Left ventricle myocardium inferior (tissue), 1 donor: ENCODE measurements at regions not wholly inside any gene's neighbourhood (a gene's known extent, or its start where the extent isn't known, plus 50 kb on each side); places are given as distances from the start of the nearest gene placed in this dataset.

Experiments used
- DNase-seq: peaks from one replicate; pipeline ENCODE4 v3.0.0-alpha.2; 2020
- H3K27ac ChIP-seq: fragments of 200-600 bp; replicated peaks from 2 replicates; pipeline ENCODE4 v1.8.0; 2021
- H3K27me3 ChIP-seq: fragments of 200-600 bp; 2 replicates; pipeline ENCODE4 v1.8.0; 2021; ENCODE audit warnings: low read depth
- H3K36me3 ChIP-seq: fragments of 200-600 bp; 2 replicates; pipeline ENCODE4 v1.8.0; 2021
- H3K4me1 ChIP-seq: fragments of 200-600 bp; 2 replicates; pipeline ENCODE4 v1.8.0; 2021
- H3K4me3 ChIP-seq: fragments of 200-600 bp; 2 replicates; pipeline ENCODE4 v1.8.0; 2021; ENCODE audit warnings: mild to moderate bottlenecking, moderate library complexity
- H3K9me3 ChIP-seq: fragments of 200-600 bp; replicated peaks from 2 replicates; pipeline ENCODE4 v1.8.0; 2021
- intact Hi-C: fragments of 100-400 bp; cut with micrococcal nuclease; formaldehyde crosslinking; loops from one replicate; pipeline ENCODE4 v1.11.0; 2022
- TF ChIP-seq, protein P1 (sequence below): fragments of 200-600 bp; IDR thresholded peaks from 2 replicates; pipeline ENCODE4 v1.8.0; 2021; ENCODE audit warnings: antibody characterized with exemption, mild to moderate bottlenecking, borderline replicate concordance
- donor health status: DM: no; HTN: yes; CAD: no; lungs with severe emphysema.

DNA sequence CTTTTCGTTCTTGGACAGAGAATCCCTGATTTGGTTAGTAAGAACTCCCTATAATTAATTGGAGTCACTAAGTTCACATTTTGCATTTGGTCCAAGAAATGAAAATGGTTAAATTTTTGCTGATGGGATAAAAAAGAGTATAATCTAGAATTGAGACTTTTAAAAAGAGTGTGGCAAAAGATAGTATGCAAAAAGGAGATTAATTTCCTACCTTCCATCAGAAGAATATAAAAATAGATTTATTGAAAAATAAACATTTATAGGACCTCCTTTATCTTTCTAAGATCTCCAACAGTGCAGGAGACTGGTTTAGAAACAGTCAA is 105.5 kb upstream of the EEF1E1 start:
- H3K27ac ChIP-seq = no peak overlapping the region
- peaks cover 47% of the 10 kb centered on the region for H3K27me3 ChIP-seq
- no peaks in the 10 kb centered on the region for H3K9me3 ChIP-seq
- H3K36me3 ChIP-seq = no peaks in the 10 kb centered on the region
- TF ChIP-seq, protein P1, sequence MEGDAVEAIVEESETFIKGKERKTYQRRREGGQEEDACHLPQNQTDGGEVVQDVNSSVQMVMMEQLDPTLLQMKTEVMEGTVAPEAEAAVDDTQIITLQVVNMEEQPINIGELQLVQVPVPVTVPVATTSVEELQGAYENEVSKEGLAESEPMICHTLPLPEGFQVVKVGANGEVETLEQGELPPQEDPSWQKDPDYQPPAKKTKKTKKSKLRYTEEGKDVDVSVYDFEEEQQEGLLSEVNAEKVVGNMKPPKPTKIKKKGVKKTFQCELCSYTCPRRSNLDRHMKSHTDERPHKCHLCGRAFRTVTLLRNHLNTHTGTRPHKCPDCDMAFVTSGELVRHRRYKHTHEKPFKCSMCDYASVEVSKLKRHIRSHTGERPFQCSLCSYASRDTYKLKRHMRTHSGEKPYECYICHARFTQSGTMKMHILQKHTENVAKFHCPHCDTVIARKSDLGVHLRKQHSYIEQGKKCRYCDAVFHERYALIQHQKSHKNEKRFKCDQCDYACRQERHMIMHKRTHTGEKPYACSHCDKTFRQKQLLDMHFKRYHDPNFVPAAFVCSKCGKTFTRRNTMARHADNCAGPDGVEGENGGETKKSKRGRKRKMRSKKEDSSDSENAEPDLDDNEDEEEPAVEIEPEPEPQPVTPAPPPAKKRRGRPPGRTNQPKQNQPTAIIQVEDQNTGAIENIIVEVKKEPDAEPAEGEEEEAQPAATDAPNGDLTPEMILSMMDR = no peak
- DNase-seq = no peak
- no peak overlapping the region for H3K4me3 ChIP-seq
- intact Hi-C loops = no loop called here
- no peaks in the 10 kb centered on the region for H3K4me1 ChIP-seq

DNA sequence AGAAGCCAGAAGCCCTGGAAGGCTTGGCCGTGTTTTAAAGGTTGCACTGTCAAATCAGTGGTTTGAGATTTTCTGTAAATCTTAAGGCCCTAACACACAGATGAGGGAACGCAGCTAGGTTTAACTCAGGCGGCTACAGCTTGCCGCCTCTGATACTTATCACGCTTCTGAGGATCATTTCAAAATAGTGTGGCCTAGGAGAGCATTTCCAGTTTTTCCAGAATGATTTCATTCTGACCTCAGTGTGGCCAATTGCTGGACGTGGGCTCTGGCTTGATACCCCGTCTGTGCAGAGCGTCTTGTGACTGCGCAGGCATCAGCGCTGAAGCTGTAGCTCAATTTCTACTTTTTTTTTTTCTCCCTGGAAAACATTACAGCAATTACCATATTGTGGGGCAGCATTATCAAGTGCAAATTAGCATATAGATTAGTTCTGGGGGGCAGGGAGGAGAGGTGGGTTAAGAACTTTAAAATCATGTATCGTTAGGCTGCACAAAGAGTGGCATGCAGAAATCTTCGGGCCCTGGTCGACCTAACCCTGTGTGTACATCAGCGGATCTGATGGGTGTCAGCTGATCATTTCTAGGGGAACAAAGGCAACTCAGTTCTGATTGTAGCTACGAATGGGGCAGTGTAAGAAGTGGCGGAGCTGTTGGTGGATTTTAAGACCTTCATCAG is 105.0 kb upstream of the EEF1E1 start:
- Histone ChIP-seq H3K4me3 (no peak overlapping the region), H3K9me3 (no peaks in the 10 kb centered on the region), H3K36me3 (no peaks in the 10 kb centered on the region), H3K27ac (no peak overlapping the region), H3K27me3 (peaks cover 49% of the 10 kb centered on the region), H3K4me1 (no peaks in the 10 kb centered on the region)
- TF ChIP-seq, protein P1 = no peak
- DNase-seq = no peak
- intact Hi-C loops = no loop called here

DNA sequence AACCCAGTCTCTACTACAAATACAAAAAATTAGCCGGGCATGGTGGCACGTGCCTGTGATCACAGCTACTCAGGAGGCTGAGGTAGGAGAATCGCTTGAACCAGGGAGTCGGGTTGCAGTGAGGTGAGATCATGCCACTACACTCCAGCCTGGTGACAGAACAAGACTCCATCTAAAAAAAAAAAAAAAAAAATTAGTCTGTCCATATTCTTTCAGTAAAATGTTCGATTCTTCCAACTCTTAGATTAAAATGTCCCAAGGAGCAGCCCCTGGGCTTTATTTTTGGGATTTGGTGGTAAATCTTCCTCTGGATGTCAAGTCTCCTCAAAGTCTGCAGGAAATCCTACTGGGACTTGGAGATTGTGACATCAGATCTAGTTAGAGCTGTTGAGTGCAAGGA is 101.0 kb upstream of the EEF1E1 start:
- Histone ChIP-seq H3K4me1 (no peaks in the 10 kb centered on the region), H3K4me3 (no peak overlapping the region), H3K27me3 (peaks cover 51% of the 10 kb centered on the region), H3K36me3 (no peaks in the 10 kb centered on the region), H3K27ac (no peak overlapping the region), H3K9me3 (no peaks in the 10 kb centered on the region)
- TF ChIP-seq, protein P1 = no peak
- no peak for DNase-seq
- intact Hi-C loops = no loop called here

DNA sequence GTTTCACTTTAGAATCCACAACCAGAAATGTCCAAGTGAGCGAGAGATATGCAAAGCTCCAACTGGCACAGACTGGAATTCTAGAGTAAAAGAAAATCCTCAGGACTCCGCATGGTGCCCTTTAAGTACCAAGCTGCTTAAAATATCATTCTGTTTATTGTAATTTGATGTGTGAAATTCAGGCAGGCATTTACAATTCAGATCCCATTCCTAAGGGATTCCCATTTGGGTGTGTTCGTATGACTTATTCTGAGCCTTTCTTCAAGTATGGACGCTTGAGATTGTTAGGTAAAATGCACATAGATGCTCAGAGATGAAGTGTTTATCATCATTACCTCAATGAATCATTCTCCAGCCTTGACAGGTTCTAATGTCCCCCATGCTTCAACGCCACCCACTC is 99.3 kb upstream of the EEF1E1 start:
- Histone ChIP-seq H3K27me3 (peaks cover 44% of the 10 kb centered on the region), H3K4me3 (no peak overlapping the region), H3K4me1 (no peaks in the 10 kb centered on the region), H3K36me3 (no peaks in the 10 kb centered on the region), H3K9me3 (no peaks in the 10 kb centered on the region), H3K27ac (no peak overlapping the region)
- TF ChIP-seq, protein P1 = no peak
- DNase-seq = no peak
- intact Hi-C loops = no loop called here

DNA sequence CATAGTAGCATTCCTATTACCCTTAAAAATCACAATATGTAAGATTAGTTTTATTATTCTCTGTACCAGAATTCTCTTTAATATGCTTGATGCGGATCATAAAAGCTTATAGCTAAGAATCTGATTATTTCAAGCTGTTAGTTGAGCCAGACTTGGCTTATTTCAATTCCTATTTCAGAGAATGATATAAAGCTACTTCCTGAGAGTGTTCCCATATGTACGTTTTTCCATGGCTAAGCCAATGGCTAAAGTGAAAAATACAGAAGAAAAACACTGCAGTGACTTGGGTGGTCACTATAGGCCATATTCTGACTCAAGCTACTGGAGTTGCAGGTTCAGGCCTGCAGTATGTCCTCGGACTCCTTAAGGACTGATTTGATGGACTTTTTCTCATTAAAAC is 97.9 kb upstream of the EEF1E1 start:
- no peaks in the 10 kb centered on the region for H3K4me1 ChIP-seq
- no peaks in the 10 kb centered on the region for H3K36me3 ChIP-seq
- TF ChIP-seq, protein P1 = no peak
- no peak overlapping the region for H3K27ac ChIP-seq
- no peaks in the 10 kb centered on the region for H3K9me3 ChIP-seq
- DNase-seq = no peak
- H3K4me3 ChIP-seq = no peak overlapping the region
- intact Hi-C loops = no loop called here
- peaks cover 33% of the 10 kb centered on the region for H3K27me3 ChIP-seq
